Panc1 (cell line): ENCODE measurements at regions not wholly inside any gene's neighbourhood (a gene's known extent, or its start where the extent isn't known, plus 50 kb on each side); places are given as distances from the start of the nearest gene placed in this dataset.

ENCODE experiments used
- ATAC-seq: fragments of 200-7000 bp; cut with Tn5 transposase; 2 replicates; pipeline ENCODE4 v1.9.1; 2020; ENCODE audit warnings: mild to moderate bottlenecking, moderate library complexity
- BruUV-seq: library from RNA; stranded (reverse); fragments of 400-500 nt; replicated peaks from 2 replicates; lab custom pipeline; 2021; lab: Mats Ljungman, UMichigan
- CTCF ChIA-PET: fragments of 300-600 bp; sonication (Branson Sonifier 250); formaldehyde crosslinking; loops from one replicate; lab custom pipeline; 2022; ENCODE audit warnings: antibody characterized with exemption; lab: Charles Lee
- POLR2A ChIA-PET: fragments of 300-600 bp; sonication (Branson Sonifier 250); formaldehyde crosslinking; loops from one replicate; lab custom pipeline; 2022; ENCODE audit warnings: antibody characterized with exemption; lab: Charles Lee
- DNase-seq: peaks from one replicate; pipeline ENCODE4 v3.0.0-alpha.2; 2010; ENCODE audit warnings: low read depth, low spot score
- H3K27ac ChIP-seq: 2 replicates; pipeline ENCODE4 v1.5.1; 2011; ENCODE audit warnings: mild to moderate bottlenecking, low read length, inconsistent platforms
- H3K27me3 ChIP-seq: fragments of 200-500 bp; sonication (Bioruptor generic); 2 replicates; pipeline ENCODE4 v1.6.0; 2014; ENCODE audit warnings: low read length, inconsistent platforms; ENCODE audit not compliant: control insufficient read depth, insufficient read depth
- H3K36me3 ChIP-seq: fragments of 200-500 bp; sonication (Bioruptor generic); 2 replicates; pipeline ENCODE4 v1.5.1; 2014; ENCODE audit warnings: inconsistent platforms, mild to moderate bottlenecking, low read length, moderate library complexity; ENCODE audit not compliant: control insufficient read depth, insufficient read depth
- H3K4me1 ChIP-seq: 2 replicates; pipeline ENCODE4 v1.5.1; 2011; ENCODE audit warnings: inconsistent platforms, mild to moderate bottlenecking, low read length, moderate library complexity; ENCODE audit not compliant: control insufficient read depth, insufficient read depth
- H3K4me3 ChIP-seq, 2 experiments: 2 replicates each; pipeline ENCODE4 v1.5.1; 2011 to 2012; ENCODE audit warnings: low read depth in 2 of 2, low read length in 2 of 2, mild to moderate bottlenecking in 2 of 2, inconsistent platforms in 1 of 2, moderate library complexity in 1 of 2
- H3K9me3 ChIP-seq: fragments of 200-500 bp; sonication (Bioruptor generic); 2 replicates; pipeline ENCODE4 v1.5.1; 2014; ENCODE audit warnings: low read depth, mild to moderate bottlenecking, inconsistent platforms, low read length, moderate library complexity; ENCODE audit not compliant: control insufficient read depth, insufficient read depth
- POLR2AphosphoS5 ChIP-seq: IDR thresholded peaks from 2 replicates; pipeline ENCODE4 v1.6.1; 2012; ENCODE audit warnings: mild to moderate bottlenecking, low read depth, low read length, moderate library complexity
- SIN3A ChIP-seq: IDR thresholded peaks from 2 replicates; pipeline ENCODE4 v1.6.1; 2012; ENCODE audit warnings: low read depth, mild to moderate bottlenecking, low read length, moderate library complexity, borderline replicate concordance; ENCODE audit not compliant: insufficient read depth
- TCF7L2 ChIP-seq: IDR thresholded peaks from 2 replicates; pipeline ENCODE4 v1.6.1; 2011; ENCODE audit warnings: mild to moderate bottlenecking, low read depth, low read length, inconsistent platforms
- in situ Hi-C: cut with HindIII; loops from 2 replicates; pipeline ENCODE4 v1.10.0; 2016; ENCODE audit warnings: low sequenced_read_pairs, low pct_unique_long_range_greater_than_20kb
- intact Hi-C: fragments of 100-400 bp; cut with micrococcal nuclease; formaldehyde crosslinking; loops from one replicate; pipeline ENCODE4 v1.10.0; 2022; ENCODE audit not compliant: unreplicated experiment
- TF ChIP-seq, protein P1 (sequence below): fragments of 450-650 bp; IDR thresholded peaks from 2 replicates; pipeline ENCODE4 v1.5.1; 2017; ENCODE audit warnings: mild to moderate bottlenecking
- TF ChIP-seq, protein P2 (sequence below), 2 experiments: IDR thresholded peaks; 2 replicates each; pipeline ENCODE4 v1.6.1; 2011 to 2012; ENCODE audit warnings: low read depth in 2 of 2, control low read depth in 1 of 2, low read length in 1 of 2, mild to moderate bottlenecking in 1 of 2, moderate library complexity in 1 of 2; ENCODE audit not compliant: insufficient read depth in 1 of 2

DNA sequence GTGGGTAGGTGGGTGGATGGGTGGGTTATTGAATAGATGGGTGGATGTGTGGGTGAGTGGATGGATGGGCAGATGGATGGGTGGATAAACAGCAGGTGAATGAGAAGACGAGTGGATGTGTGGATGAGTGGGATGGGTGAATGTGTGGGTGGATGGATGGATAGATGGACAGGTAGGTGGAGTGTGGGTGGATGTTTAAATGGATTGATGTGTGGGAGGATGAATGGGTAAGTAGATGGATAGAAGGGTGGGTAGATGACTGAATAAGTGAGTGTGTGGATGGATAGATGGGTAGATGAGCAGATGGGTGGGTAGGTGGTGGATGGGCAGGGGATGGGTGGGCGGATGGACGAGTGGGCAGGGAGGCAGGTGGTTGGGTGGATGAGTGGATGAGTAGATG lies 397.6 kb upstream of the IRX4 start:
- no peaks in the 10 kb centered on the region for H3K4me1 ChIP-seq
- no peak overlapping the region for H3K27ac ChIP-seq
- DNase-seq (no peak), ATAC-seq (no peak)
- no peaks in the 10 kb centered on the region for H3K36me3 ChIP-seq
- H3K9me3 ChIP-seq: no peaks in the 10 kb centered on the region
- ChIA-PET POLR2A (no interaction called here), CTCF (no interaction called here)
- H3K27me3 ChIP-seq: no peaks in the 10 kb centered on the region
- in situ Hi-C loops (no loop called here), intact Hi-C loops (no loop called here)
- BruUV-seq: no TSS peak
- no peak for TF ChIP-seq SIN3A
- no peak for TF ChIP-seq TCF7L2
- TF ChIP-seq, protein P1, sequence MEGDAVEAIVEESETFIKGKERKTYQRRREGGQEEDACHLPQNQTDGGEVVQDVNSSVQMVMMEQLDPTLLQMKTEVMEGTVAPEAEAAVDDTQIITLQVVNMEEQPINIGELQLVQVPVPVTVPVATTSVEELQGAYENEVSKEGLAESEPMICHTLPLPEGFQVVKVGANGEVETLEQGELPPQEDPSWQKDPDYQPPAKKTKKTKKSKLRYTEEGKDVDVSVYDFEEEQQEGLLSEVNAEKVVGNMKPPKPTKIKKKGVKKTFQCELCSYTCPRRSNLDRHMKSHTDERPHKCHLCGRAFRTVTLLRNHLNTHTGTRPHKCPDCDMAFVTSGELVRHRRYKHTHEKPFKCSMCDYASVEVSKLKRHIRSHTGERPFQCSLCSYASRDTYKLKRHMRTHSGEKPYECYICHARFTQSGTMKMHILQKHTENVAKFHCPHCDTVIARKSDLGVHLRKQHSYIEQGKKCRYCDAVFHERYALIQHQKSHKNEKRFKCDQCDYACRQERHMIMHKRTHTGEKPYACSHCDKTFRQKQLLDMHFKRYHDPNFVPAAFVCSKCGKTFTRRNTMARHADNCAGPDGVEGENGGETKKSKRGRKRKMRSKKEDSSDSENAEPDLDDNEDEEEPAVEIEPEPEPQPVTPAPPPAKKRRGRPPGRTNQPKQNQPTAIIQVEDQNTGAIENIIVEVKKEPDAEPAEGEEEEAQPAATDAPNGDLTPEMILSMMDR: no peak
- no peak for TF ChIP-seq POLR2AphosphoS5
- H3K4me3 ChIP-seq: no peak overlapping the region

DNA sequence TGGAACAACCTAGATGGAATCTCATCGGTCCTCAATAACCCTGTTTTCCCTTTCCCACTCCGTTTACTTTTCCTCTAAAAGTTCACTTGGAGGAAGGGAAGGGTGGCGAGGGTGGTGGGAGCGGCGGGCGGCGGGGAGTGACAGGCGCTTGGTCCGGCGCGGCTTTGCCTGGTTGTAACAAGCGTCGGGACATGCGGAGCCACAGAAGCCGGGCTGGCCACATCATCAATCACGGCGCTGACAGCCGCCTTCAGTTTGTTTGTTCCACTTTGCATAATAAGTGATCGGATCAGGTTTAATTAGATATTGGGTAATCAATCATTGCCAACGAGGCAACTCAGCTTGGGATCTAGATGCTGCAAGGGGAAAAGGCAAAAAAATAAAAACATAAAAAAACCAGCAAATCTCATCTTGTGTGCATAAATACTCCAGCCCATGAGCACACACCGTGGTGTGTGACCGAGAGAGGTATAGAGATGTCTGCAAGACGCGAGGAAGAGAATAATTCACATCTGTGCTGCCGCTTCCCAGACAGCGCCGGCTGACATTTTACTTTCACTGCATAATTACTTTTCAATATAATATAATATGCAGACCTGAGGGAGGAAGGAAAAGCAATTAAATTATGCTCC lies 396.2 kb upstream of the IRX4 start:
- Histone ChIP-seq H3K36me3 (no peaks in the 10 kb centered on the region), H3K27ac (no peak overlapping the region), H3K4me1 (no peaks in the 10 kb centered on the region), H3K4me3 (no peak overlapping the region), H3K9me3 (no peaks in the 10 kb centered on the region), H3K27me3 (no peaks in the 10 kb centered on the region)
- DNase-seq: no peak
- ChIA-PET CTCF (no interaction called here), POLR2A (no interaction called here)
- intact Hi-C loops (no loop called here), in situ Hi-C loops (no loop called here)
- TF ChIP-seq SIN3A (no peak), TCF7L2 (no peak), POLR2AphosphoS5 (no peak)
- TF ChIP-seq, protein P2, sequence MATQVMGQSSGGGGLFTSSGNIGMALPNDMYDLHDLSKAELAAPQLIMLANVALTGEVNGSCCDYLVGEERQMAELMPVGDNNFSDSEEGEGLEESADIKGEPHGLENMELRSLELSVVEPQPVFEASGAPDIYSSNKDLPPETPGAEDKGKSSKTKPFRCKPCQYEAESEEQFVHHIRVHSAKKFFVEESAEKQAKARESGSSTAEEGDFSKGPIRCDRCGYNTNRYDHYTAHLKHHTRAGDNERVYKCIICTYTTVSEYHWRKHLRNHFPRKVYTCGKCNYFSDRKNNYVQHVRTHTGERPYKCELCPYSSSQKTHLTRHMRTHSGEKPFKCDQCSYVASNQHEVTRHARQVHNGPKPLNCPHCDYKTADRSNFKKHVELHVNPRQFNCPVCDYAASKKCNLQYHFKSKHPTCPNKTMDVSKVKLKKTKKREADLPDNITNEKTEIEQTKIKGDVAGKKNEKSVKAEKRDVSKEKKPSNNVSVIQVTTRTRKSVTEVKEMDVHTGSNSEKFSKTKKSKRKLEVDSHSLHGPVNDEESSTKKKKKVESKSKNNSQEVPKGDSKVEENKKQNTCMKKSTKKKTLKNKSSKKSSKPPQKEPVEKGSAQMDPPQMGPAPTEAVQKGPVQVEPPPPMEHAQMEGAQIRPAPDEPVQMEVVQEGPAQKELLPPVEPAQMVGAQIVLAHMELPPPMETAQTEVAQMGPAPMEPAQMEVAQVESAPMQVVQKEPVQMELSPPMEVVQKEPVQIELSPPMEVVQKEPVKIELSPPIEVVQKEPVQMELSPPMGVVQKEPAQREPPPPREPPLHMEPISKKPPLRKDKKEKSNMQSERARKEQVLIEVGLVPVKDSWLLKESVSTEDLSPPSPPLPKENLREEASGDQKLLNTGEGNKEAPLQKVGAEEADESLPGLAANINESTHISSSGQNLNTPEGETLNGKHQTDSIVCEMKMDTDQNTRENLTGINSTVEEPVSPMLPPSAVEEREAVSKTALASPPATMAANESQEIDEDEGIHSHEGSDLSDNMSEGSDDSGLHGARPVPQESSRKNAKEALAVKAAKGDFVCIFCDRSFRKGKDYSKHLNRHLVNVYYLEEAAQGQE (IDR thresholded peaks at IDR 0.05; ENCODE audit: insufficient read depth in 1 of 2, low read depth in 2 of 2, low read length in 1 of 2): no peak
- TF ChIP-seq, protein P1: no peak
- BruUV-seq: no TSS peak
- ATAC-seq: no peak
